SK-N-MC (cell line): ENCODE measurements at regions not wholly inside any gene's neighbourhood (a gene's known extent, or its start where the extent isn't known, plus 50 kb on each side); places are given as distances from the start of the nearest gene placed in this dataset.

Source experiments
- DNase-seq: peaks from one replicate; pipeline ENCODE4 v3.0.0-alpha.2; 2011; ENCODE audit warnings: low read depth, low spot score
- H3K27ac ChIP-seq: fragments of 200-600 bp; sonication (generic); 2 replicates; pipeline ENCODE4 v1.5.1; 2016; ENCODE audit warnings: mixed run types
- H3K36me3 ChIP-seq: fragments of 200-600 bp; sonication (generic); 2 replicates; pipeline ENCODE4 v1.6.1; 2017; ENCODE audit warnings: antibody characterized with exemption, low read length, mixed read lengths; ENCODE audit not compliant: insufficient read depth
- H3K4me3 ChIP-seq: fragments of 200-600 bp; sonication (generic); 2 replicates; pipeline ENCODE4 v1.5.1; 2016
- H3K9ac ChIP-seq: fragments of 200-600 bp; sonication (generic); 2 replicates; pipeline ENCODE4 v1.8.0; 2017; ENCODE audit warnings: mixed run types, mixed read lengths; ENCODE audit not compliant: insufficient read length
- H3K9me3 ChIP-seq: fragments of 200-600 bp; sonication (generic); 2 replicates; pipeline ENCODE4 v1.6.1; 2017; ENCODE audit warnings: low read depth, mild to moderate bottlenecking, antibody characterized with exemption, low read length, moderate library complexity, mixed read lengths
- EZH2 ChIP-seq: fragments of 200-600 bp; sonication (generic); IDR thresholded peaks from one replicate; pipeline ENCODE4 v1.6.1; 2017; ENCODE audit warnings: antibody characterized with exemption
- FOXP2 ChIP-seq: optimal IDR thresholded peaks from 2 replicates; pipeline ENCODE3; 2011; ENCODE audit warnings: mild to moderate bottlenecking, moderate library complexity; ENCODE audit not compliant: insufficient read depth; ENCODE audit errors: extremely low read length, control extremely low read depth
- POLR2AphosphoS5 ChIP-seq: IDR thresholded peaks from 2 replicates; pipeline ENCODE4 v1.6.1; 2012; ENCODE audit warnings: mild to moderate bottlenecking, low read depth, low read length, borderline replicate concordance

- TF ChIP-seq EZH2, result no peak
- TF ChIP-seq FOXP2, result no peak
- TF ChIP-seq POLR2AphosphoS5, result no peak
- H3K9me3 ChIP-seq, result no peaks in the 10 kb centered on the region
These were observed 97.7 kb downstream of the ESM1 start for GRCh38 chr5:54887663-54888062.

GRCh38 chr5:54886866-54887265, 98.5 kb downstream of the ESM1 start:
- no peak for DNase-seq
- Histone ChIP-seq H3K9me3 (no peaks in the 10 kb centered on the region), H3K9ac (no peak overlapping the region), H3K36me3 (no peaks in the 10 kb centered on the region), H3K4me3 (no peak overlapping the region), H3K27ac (no peak overlapping the region)
- TF ChIP-seq EZH2 (no peak), FOXP2 (no peak), POLR2AphosphoS5 (no peak)

More at GRCh38 chr5:54887663-54888062, 97.7 kb downstream of the ESM1 start:
- no peaks in the 10 kb centered on the region for H3K36me3 ChIP-seq
- no peak overlapping the region for H3K27ac ChIP-seq
- H3K9ac ChIP-seq, result no peak overlapping the region
- DNase-seq, result no peak
- no peak overlapping the region for H3K4me3 ChIP-seq

GRCh38 chr5:54885636-54886035, 99.8 kb downstream of the ESM1 start:
- no peak for DNase-seq
- no peak for TF ChIP-seq EZH2
- TF ChIP-seq POLR2AphosphoS5, result no peak
- no peak for TF ChIP-seq FOXP2
- Histone ChIP-seq H3K9me3 (no peaks in the 10 kb centered on the region), H3K36me3 (no peaks in the 10 kb centered on the region), H3K9ac (no peak overlapping the region), H3K27ac (no peak overlapping the region), H3K4me3 (no peak overlapping the region)

- H3K36me3 ChIP-seq, result no peaks in the 10 kb centered on the region
- H3K9me3 ChIP-seq, result no peaks in the 10 kb centered on the region
- no peak for DNase-seq
- TF ChIP-seq EZH2, result no peak
- no peak for TF ChIP-seq POLR2AphosphoS5
- no peak for TF ChIP-seq FOXP2
- H3K4me3 ChIP-seq, result no peak overlapping the region
- no peak overlapping the region for H3K27ac ChIP-seq
- no peak overlapping the region for H3K9ac ChIP-seq
These were observed 101.2 kb downstream of the ESM1 start for GRCh38 chr5:54884195-54884536.

GRCh38 chr5:54883374-54884194, 101.8 kb downstream of the ESM1 start:
- Histone ChIP-seq H3K9ac (no peak overlapping the region), H3K27ac (no peak overlapping the region), H3K4me3 (no peak overlapping the region), H3K9me3 (no peaks in the 10 kb centered on the region), H3K36me3 (no peaks in the 10 kb centered on the region)
- DNase-seq, result no peak
- TF ChIP-seq FOXP2, result no peak
- TF ChIP-seq POLR2AphosphoS5, result no peak
- no peak for TF ChIP-seq EZH2

- TF ChIP-seq EZH2, result no peak
- TF ChIP-seq POLR2AphosphoS5, result no peak
- TF ChIP-seq FOXP2, result no peak
- Histone ChIP-seq H3K36me3 (no peaks in the 10 kb centered on the region), H3K4me3 (no peak overlapping the region), H3K9ac (no peak overlapping the region), H3K27ac (no peak overlapping the region), H3K9me3 (no peaks in the 10 kb centered on the region)
- no peak for DNase-seq
These were observed 102.6 kb downstream of the ESM1 start for GRCh38 chr5:54882841-54883240.

- TF ChIP-seq EZH2, result no peak
- no peak for TF ChIP-seq FOXP2
- TF ChIP-seq POLR2AphosphoS5, result no peak
- no peak overlapping the region for H3K4me3 ChIP-seq
- no peak for DNase-seq
- no peaks in the 10 kb centered on the region for H3K36me3 ChIP-seq
- no peak overlapping the region for H3K27ac ChIP-seq
- H3K9ac ChIP-seq, result no peak overlapping the region
- no peaks in the 10 kb centered on the region for H3K9me3 ChIP-seq
These were observed 103.3 kb downstream of the ESM1 start for GRCh38 chr5:54882101-54882500.

GRCh38 chr5:54881286-54882005, 103.9 kb downstream of the ESM1 start:
- DNase-seq, result no peak
- Histone ChIP-seq H3K27ac (no peak overlapping the region), H3K4me3 (no peak overlapping the region), H3K9me3 (no peaks in the 10 kb centered on the region), H3K36me3 (no peaks in the 10 kb centered on the region), H3K9ac (no peak overlapping the region)
- no peak for TF ChIP-seq POLR2AphosphoS5
- TF ChIP-seq FOXP2, result no peak
- no peak for TF ChIP-seq EZH2
